ENCODE measurements at regions not wholly inside any gene's neighbourhood (a gene's known extent, or its start where the extent isn't known, plus 50 kb on each side); places are given as distances from the start of the nearest gene placed in this dataset.
"Not testable (repeated sequence)": the region's sequence is repeated elsewhere in the genome, so short reads cannot be mapped to it uniquely, and the experiment has no call there.

DNA sequence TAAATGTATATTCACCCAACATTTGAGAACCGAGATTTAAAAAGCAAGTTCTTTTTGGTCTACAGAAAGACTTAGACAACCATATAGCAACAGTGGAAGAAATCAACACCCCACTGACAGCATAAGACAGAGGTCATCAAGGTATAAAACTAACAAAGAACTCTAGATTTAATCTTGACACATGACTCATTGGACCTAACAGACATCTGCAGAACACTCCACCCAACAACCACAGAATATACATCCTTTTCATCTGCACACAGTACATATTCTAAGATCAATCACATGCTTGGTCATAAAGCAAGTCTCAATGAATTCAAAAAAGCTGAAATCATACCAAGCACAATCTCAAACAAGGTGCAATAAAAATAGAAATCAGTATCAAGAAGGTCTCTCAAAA, 65.8 kb downstream of the SPIN4 start:
- no peak for DNase-seq
- TF ChIP-seq, protein P1, sequence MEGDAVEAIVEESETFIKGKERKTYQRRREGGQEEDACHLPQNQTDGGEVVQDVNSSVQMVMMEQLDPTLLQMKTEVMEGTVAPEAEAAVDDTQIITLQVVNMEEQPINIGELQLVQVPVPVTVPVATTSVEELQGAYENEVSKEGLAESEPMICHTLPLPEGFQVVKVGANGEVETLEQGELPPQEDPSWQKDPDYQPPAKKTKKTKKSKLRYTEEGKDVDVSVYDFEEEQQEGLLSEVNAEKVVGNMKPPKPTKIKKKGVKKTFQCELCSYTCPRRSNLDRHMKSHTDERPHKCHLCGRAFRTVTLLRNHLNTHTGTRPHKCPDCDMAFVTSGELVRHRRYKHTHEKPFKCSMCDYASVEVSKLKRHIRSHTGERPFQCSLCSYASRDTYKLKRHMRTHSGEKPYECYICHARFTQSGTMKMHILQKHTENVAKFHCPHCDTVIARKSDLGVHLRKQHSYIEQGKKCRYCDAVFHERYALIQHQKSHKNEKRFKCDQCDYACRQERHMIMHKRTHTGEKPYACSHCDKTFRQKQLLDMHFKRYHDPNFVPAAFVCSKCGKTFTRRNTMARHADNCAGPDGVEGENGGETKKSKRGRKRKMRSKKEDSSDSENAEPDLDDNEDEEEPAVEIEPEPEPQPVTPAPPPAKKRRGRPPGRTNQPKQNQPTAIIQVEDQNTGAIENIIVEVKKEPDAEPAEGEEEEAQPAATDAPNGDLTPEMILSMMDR (IDR thresholded peaks at IDR 0.05), result no peak
- TF ChIP-seq POLR2A (IDR thresholded peaks at IDR 0.05), result no peak
- no peaks in the 10 kb centered on the region for H3K9me3 ChIP-seq

GRCh38 chrX:63284659-63285058, 66.5 kb downstream of the SPIN4 start:
- DNase-seq, result no peak
- H3K27me3 ChIP-seq, result no peaks in the 10 kb centered on the region
- no peaks in the 10 kb centered on the region for H3K36me3 ChIP-seq
- TF ChIP-seq POLR2A (IDR thresholded peaks at IDR 0.05), result no peak
- TF ChIP-seq, protein P1 (IDR thresholded peaks at IDR 0.05), result no peak
- H3K9me3 ChIP-seq, result no peaks in the 10 kb centered on the region
- no peaks in the 10 kb centered on the region for H3K4me1 ChIP-seq
- H3K4me3 ChIP-seq, result no peak overlapping the region
- H3K27ac ChIP-seq, result no peak overlapping the region

More for the DNA sequence above, 65.8 kb downstream of the SPIN4 start:
- H3K4me1 ChIP-seq, result no peaks in the 10 kb centered on the region
- no peaks in the 10 kb centered on the region for H3K36me3 ChIP-seq
- no peak overlapping the region for H3K27ac ChIP-seq
- no peaks in the 10 kb centered on the region for H3K27me3 ChIP-seq
- H3K4me3 ChIP-seq, result no peak overlapping the region

DNA sequence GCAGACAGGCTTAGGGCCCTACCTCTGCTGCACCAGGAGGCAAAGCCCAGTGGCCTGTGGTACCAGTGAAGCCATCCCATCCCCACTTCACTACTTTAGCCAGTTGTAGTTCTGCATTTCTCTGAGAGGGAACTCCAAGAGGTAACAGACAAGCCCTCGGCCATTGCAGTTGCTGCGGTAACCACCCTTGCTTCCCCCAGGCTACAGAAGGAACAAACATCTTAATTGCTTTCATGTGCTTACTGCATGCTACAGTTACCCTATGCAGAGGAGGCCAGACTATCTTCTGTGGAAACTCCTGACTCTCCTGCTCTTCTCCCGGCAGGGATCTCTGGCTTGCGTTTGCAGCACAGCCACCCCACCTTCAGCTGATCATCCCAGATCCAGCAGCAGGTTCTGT, 67.8 kb downstream of the SPIN4 start:
- TF ChIP-seq, protein P1 (IDR thresholded peaks at IDR 0.05), result no peak
- no peak for TF ChIP-seq POLR2A (IDR thresholded peaks at IDR 0.05)
- H3K9me3 ChIP-seq, result no peaks in the 10 kb centered on the region
- no peak overlapping the region for H3K27ac ChIP-seq
- H3K36me3 ChIP-seq, result no peaks in the 10 kb centered on the region
- H3K4me3 ChIP-seq, result no peak overlapping the region
- no peak for DNase-seq
- no peaks in the 10 kb centered on the region for H3K27me3 ChIP-seq
- no peaks in the 10 kb centered on the region for H3K4me1 ChIP-seq

DNA sequence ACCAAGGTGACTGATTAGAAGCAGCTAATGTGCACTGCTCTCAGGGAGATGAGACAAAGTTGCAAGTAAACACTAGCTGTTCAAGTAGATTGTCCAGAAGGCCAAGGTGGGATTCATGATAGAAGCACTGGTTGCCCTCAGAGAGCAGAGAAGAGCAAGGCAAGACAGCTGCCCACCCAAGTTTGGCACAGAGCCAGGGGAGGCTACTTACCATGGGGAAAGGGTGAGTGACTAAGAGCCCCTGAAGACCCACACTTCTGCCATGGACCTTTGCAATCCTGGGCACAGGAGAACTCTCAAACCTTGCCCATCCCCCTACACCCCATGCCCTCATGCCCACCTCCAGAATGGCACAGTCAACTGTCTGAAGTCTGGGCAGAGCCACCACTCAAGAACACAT, 68.3 kb downstream of the SPIN4 start:
- Histone ChIP-seq H3K36me3 (no peaks in the 10 kb centered on the region), H3K4me1 (no peaks in the 10 kb centered on the region), H3K9me3 (no peaks in the 10 kb centered on the region), H3K27ac (no peak overlapping the region), H3K4me3 (no peak overlapping the region), H3K27me3 (no peaks in the 10 kb centered on the region)
- no peak for DNase-seq
- TF ChIP-seq, protein P1 (IDR thresholded peaks at IDR 0.05), result no peak
- TF ChIP-seq POLR2A (IDR thresholded peaks at IDR 0.05), result no peak

- no peak for DNase-seq
- Histone ChIP-seq H3K36me3 (no peaks in the 10 kb centered on the region), H3K4me1 (no peaks in the 10 kb centered on the region), H3K27me3 (no peaks in the 10 kb centered on the region), H3K9me3 (no peaks in the 10 kb centered on the region), H3K27ac (no peak overlapping the region), H3K4me3 (no peak overlapping the region)
- no peak for TF ChIP-seq POLR2A (IDR thresholded peaks at IDR 0.05)
- TF ChIP-seq, protein P1 (IDR thresholded peaks at IDR 0.05), result no peak
These were observed 69.1 kb downstream of the SPIN4 start for GRCh38 chrX:63282077-63282476.

DNA sequence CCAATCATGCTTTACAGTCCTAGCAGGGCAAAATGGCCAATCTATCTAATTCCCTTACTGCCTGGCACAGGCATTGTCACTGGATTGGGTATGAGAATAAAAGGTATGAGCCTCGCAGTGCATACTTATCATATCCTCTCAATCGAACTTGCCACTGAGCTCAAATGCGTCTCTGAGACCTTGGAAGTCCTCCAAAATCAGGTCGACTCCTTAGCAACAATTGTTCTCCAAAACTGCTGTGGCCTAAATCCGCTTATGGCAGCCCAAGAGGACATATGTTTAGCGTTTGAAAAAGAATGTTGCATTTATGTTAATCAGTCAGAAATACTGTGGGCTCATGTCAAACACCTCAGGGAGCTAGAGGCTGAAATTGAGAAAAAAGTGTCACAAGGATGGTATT, 69.7 kb downstream of the SPIN4 start:
- Histone ChIP-seq H3K4me3 (no peak overlapping the region), H3K27me3 (no peaks in the 10 kb centered on the region), H3K27ac (no peak overlapping the region), H3K36me3 (no peaks in the 10 kb centered on the region), H3K9me3 (no peaks in the 10 kb centered on the region), H3K4me1 (no peaks in the 10 kb centered on the region)
- TF ChIP-seq, protein P1 (IDR thresholded peaks at IDR 0.05), result no peak
- no peak for TF ChIP-seq POLR2A (IDR thresholded peaks at IDR 0.05)
- no peak for DNase-seq

- H3K27ac ChIP-seq, H3K4me3 ChIP-seq, H3K4me1 ChIP-seq, DNase-seq, H3K36me3 ChIP-seq, H3K9me3 ChIP-seq, H3K27me3 ChIP-seq: not testable (repeated sequence)
These were observed 73.7 kb downstream of the SPIN4 start for GRCh38 chrX:63277394-63277793.

All from Peyer's patch (tissue), 4 donors.